SH-SY5Y (cell line): ENCODE measurements at regions not wholly inside any gene's neighbourhood (a gene's known extent, or its start where the extent isn't known, plus 50 kb on each side); places are given as distances from the start of the nearest gene placed in this dataset.

Experiments used
- GATA2 ChIP-seq: IDR thresholded peaks from 2 replicates; pipeline ENCODE4 v1.6.1; 2011; ENCODE audit warnings: mild to moderate bottlenecking, low read depth, low read length
- GATA3 ChIP-seq: IDR thresholded peaks from 2 replicates; pipeline ENCODE4 v1.6.1; 2011; ENCODE audit warnings: low read depth, mild to moderate bottlenecking, low read length, moderate library complexity

DNA sequence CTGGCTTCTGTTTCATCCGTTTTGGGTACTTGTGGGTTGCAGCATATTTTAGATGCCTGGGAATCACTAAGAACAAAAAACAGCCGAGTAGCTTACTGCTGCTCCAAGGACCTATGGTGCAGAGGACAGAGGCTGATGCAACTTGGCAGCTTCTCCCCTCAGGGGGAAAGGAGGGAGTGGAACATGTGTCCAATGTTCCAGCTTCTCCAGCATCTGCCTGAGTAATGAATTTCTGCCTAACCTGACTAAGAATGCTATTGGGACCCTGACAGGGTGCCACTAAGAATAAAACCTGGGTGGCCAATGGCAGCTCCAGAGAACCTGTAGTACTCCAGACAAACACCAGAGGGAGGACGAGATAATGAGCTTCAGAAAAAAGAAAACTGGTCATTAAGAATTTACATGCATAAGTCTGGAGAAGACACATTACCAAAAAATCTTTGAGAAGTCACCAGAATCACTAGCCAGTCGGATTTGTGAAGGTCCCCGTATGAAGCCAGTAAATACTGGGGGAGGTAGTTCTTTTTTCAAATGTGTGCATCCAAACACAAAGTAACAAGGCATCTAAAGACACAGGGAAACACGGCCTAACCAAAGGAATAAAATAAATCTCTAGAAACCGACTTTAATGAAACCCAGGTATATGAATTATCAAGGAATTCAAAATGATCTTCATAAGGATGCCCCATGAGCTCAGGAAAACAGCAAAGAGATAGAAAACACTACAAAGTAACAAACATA lies 293.5 kb downstream of the HINT1 start:
- TF ChIP-seq GATA2 (no peak), GATA3 (no peak)
